ENCODE measurements at regions not wholly inside any gene's neighbourhood (a gene's known extent, or its start where the extent isn't known, plus 50 kb on each side); places are given as distances from the start of the nearest gene placed in this dataset.

DNA sequence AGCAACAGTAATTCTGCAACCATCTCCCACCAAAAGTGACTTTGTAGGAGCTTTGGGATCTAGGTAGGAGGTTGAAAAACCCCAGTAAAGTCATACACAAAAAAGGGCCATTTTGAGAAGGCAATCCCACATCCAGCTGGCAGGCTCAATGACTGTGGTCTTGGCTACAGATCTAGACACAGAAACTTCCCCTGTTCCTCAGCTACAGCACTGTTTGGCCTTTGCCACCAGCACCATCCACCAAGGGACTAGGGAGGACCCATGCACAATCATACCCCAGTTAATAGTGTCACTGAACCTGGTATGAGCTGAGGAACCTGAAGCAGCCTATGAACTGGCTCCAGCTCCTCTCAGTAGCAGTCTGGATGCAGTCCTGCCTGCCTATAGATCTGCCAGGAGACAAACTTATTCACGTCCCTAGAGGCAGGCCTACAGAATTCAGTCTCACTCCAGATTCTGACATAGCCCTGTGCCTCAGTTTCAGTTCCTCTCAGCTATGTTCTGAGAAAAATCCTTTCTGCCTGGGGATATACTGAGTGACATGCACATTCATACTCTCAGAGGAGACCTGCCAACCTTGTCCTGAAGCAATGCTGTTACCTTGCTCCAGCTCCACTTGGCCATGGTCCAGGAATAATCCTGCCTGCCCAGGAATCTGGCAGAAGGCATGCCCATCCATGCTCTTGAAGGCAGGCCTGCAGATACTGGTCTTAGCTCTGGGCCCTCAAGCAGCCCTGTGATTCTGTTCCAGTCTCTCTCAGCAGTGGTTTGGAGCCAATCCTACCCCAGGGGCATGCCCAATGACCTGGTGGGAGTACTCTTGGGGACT, 2048.3 kb upstream of the PCDH20 start:
- TF ChIP-seq CTCF (IDR thresholded peaks at IDR 0.05) (no peak), POLR2A (IDR thresholded peaks at IDR 0.05) (no peak)

All from prostate gland (tissue), 2 donors.